ENCODE measurements at regions not wholly inside any gene's neighbourhood (a gene's known extent, or its start where the extent isn't known, plus 50 kb on each side); places are given as distances from the start of the nearest gene placed in this dataset.

GRCh38 chrX:10033375-10034007 lies 66.3 kb downstream of the CLDN34 start:
- no peaks in the 10 kb centered on the region for H3K9me3 ChIP-seq (ENCODE audit: low read length)
- no peak overlapping the region for H2AFZ ChIP-seq (ENCODE audit: low read length)
- H3K4me1 ChIP-seq (ENCODE audit: insufficient read depth, low read length): peaks cover 55% of the 10 kb centered on the region
- WGBS (ENCODE audit: low lambda C conversion rate): 70% methylated on average over 7 of the region's 7 CpGs
- no peaks in the 10 kb centered on the region for H3K27me3 ChIP-seq (ENCODE audit: control insufficient read depth in 1 of 2, insufficient read depth in 2 of 2, low read length in 2 of 2)
- intact Hi-C loops (cut with micrococcal nuclease; ENCODE audit: unreplicated experiment): no loop called here
- H3K9ac ChIP-seq (ENCODE audit: insufficient read depth, low read depth, low read length): no peak overlapping the region
- no peaks in the 10 kb centered on the region for H4K20me1 ChIP-seq (ENCODE audit: insufficient read depth, low read length)
- peak; percentile 40 for FAIRE-seq
- no peak for DNase-seq (ENCODE audit: low spot score)
- in situ Hi-C loops (cut with HindIII; ENCODE audit: extremely low pct_ligation_motif_present, low pct_unique_long_range_greater_than_20kb): no loop called here
- BruUV-seq (replicated peaks): no TSS peak
- TF ChIP-seq ZNF564 (CRISPR knock-in tag; IDR thresholded peaks at IDR 0.05): no peak
- no peak for TF ChIP-seq RFX3 (CRISPR knock-in tag; IDR thresholded peaks at IDR 0.05)
- TF ChIP-seq ZNF773 (CRISPR knock-in tag; IDR thresholded peaks at IDR 0.05; ENCODE audit: borderline replicate concordance): no peak
- peak in 1 of 2 experiments; percentile 34; a peak in 1 of 4 replicates for TF ChIP-seq MAFK (conservative IDR thresholded peaks at IDR 0.05 in 1 of 2, IDR thresholded peaks at IDR 0.05 in 1 of 2; ENCODE audit: low read length in 2 of 2)
- peak in 1 of 2 experiments; percentile 32; a peak in 1 of 4 replicates for TF ChIP-seq EP300 (IDR thresholded peaks at IDR 0.05; ENCODE audit: low read depth in 2 of 2, low read length in 2 of 2)
- no peak for TF ChIP-seq EP300 (CRISPR knock-in tag; IDR thresholded peaks at IDR 0.05; ENCODE audit: borderline replicate concordance)
- TF ChIP-seq TFE3 (CRISPR knock-in tag; IDR thresholded peaks at IDR 0.05): no peak
- TF ChIP-seq ZBTB3 (CRISPR knock-in tag; IDR thresholded peaks at IDR 0.05; ENCODE audit: borderline replicate concordance, low read depth): no peak
- TF ChIP-seq, protein P1, sequence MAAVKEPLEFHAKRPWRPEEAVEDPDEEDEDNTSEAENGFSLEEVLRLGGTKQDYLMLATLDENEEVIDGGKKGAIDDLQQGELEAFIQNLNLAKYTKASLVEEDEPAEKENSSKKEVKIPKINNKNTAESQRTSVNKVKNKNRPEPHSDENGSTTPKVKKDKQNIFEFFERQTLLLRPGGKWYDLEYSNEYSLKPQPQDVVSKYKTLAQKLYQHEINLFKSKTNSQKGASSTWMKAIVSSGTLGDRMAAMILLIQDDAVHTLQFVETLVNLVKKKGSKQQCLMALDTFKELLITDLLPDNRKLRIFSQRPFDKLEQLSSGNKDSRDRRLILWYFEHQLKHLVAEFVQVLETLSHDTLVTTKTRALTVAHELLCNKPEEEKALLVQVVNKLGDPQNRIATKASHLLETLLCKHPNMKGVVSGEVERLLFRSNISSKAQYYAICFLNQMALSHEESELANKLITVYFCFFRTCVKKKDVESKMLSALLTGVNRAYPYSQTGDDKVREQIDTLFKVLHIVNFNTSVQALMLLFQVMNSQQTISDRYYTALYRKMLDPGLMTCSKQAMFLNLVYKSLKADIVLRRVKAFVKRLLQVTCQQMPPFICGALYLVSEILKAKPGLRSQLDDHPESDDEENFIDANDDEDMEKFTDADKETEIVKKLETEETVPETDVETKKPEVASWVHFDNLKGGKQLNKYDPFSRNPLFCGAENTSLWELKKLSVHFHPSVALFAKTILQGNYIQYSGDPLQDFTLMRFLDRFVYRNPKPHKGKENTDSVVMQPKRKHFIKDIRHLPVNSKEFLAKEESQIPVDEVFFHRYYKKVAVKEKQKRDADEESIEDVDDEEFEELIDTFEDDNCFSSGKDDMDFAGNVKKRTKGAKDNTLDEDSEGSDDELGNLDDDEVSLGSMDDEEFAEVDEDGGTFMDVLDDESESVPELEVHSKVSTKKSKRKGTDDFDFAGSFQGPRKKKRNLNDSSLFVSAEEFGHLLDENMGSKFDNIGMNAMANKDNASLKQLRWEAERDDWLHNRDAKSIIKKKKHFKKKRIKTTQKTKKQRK (IDR thresholded peaks at IDR 0.05; ENCODE audit: low read length): no peak
- TF ChIP-seq NFE2L2 (IDR thresholded peaks at IDR 0.05; ENCODE audit: low read length): peak; percentile 62; the same call in 1 of the 2 replicates
- no peak for TF ChIP-seq TOE1 (CRISPR knock-in tag; IDR thresholded peaks at IDR 0.05)
- no peak for TF ChIP-seq SOX6 (IDR thresholded peaks at IDR 0.05)
- 0 out of 2 replicates have a peak, but pooled peaks have one; percentile 19 for TF ChIP-seq SOX6 (CRISPR knock-in tag; IDR thresholded peaks at IDR 0.05)
- TF ChIP-seq MLLT10 (CRISPR knock-in tag; IDR thresholded peaks at IDR 0.05): no peak
- TF ChIP-seq MAFF (IDR thresholded peaks at IDR 0.05; ENCODE audit: low read depth, low read length): peak; percentile 44
- no peaks in the 10 kb centered on the region for H3K79me2 ChIP-seq (ENCODE audit: insufficient read depth, low read length)
- H3K4me3 ChIP-seq (replicated peaks in 1 of 3; ENCODE audit: insufficient read depth in 1 of 3, low read depth in 2 of 3, low read length in 3 of 3): no peak overlapping the region
- no peaks in the 10 kb centered on the region for H3K36me3 ChIP-seq (replicated peaks in 1 of 2; ENCODE audit: control insufficient read depth in 1 of 2, insufficient read depth in 2 of 2, low read length in 2 of 2)
- no peak for ATAC-seq
- CTCF ChIA-PET (ENCODE audit: low intra/inter-chr PET ratio, low total read pairs): no interaction called here
- peak overlapping the region; percentile 43 for H3K27ac ChIP-seq (ENCODE audit: extremely low read length, insufficient read depth, low read length)
- POLR2A ChIA-PET: interaction anchor here (0.7 to 1.2 kb wide), 2 partner anchors 16 to 68 kb away, joined by 3 to 9 read pairs; no protein-coding TSS in a partner anchor
- no peak overlapping the region; the same call in 1 of the 2 replicates for H3K4me2 ChIP-seq (ENCODE audit: low read depth, low read length)
